GM12878 (cell line): ENCODE measurements at regions not wholly inside any gene's neighbourhood (a gene's known extent, or its start where the extent isn't known, plus 50 kb on each side); places are given as distances from the start of the nearest gene placed in this dataset.

ENCODE experiments used
- ATAC-seq: fragments of 200-7000 bp; cut with Tn5 transposase; 3 replicates; pipeline ENCODE4 v1.9.1; 2020; ENCODE audit warnings: mild to moderate bottlenecking, moderate library complexity
- BruUV-seq: library from RNA; stranded (reverse); fragments of 400-500 nt; replicated peaks from 2 replicates; lab custom pipeline; 2021; lab: Mats Ljungman, UMichigan
- CTCF ChIA-PET: fragments of 300-600 bp; sonication (Branson Sonifier 250); formaldehyde crosslinking; extraction: SDS; loops from one replicate; lab custom pipeline; 2021; ENCODE audit warnings: inconsistent platforms; lab: Yijun Ruan, JAX
- POLR2A ChIA-PET: fragments of 350-600 bp; formaldehyde crosslinking; extraction: SDS; loops from one replicate; lab custom pipeline; 2021; ENCODE audit warnings: inconsistent platforms; lab: Charles Lee
- RAD21 ChIA-PET: fragments of 300-600 bp; sonication (Branson Sonifier 250); formaldehyde crosslinking; loops from one replicate; lab custom pipeline; 2023; ENCODE audit warnings: antibody characterized with exemption; ENCODE audit not compliant: unreplicated experiment; lab: Charles Lee
- SMC1A ChIA-PET: fragments of 300-600 bp; sonication (Branson Sonifier 250); formaldehyde crosslinking; loops from one replicate; lab custom pipeline; 2023; ENCODE audit not compliant: unreplicated experiment, uncharacterized antibody; lab: Charles Lee
- DNase-seq: peaks from one replicate; pipeline ENCODE4 v3.0.0-alpha.2; 2011; ENCODE audit warnings: low read depth, low spot score
- FAIRE-seq: peaks from 3 replicates; lab custom pipeline; 2011; peaks lifted over from hg19 to GRCh38; lab: Jason Lieb, UNC
- H2AFZ ChIP-seq: 2 replicates; pipeline ENCODE4 v1.6.0; 2011; ENCODE audit warnings: low read depth, low read length, control low read depth; ENCODE audit not compliant: control insufficient read depth
- H3K27ac ChIP-seq: 2 replicates; pipeline ENCODE4 v1.5.1; 2011; ENCODE audit warnings: control low read depth; ENCODE audit not compliant: control insufficient read depth, insufficient read depth
- H3K27me3 ChIP-seq, 2 experiments: replicated peaks in 1 of 2; 2 replicates each; pipeline versions ENCODE4 v1.6.0 to v1.6.1; 2011; ENCODE audit warnings: low read length in 1 of 2; ENCODE audit not compliant: control insufficient read depth in 2 of 2, insufficient read depth in 2 of 2
- H3K36me3 ChIP-seq, 2 experiments: 2 replicates each; pipeline ENCODE4 v1.5.1; 2011; ENCODE audit warnings: low read length in 1 of 2; ENCODE audit not compliant: control insufficient read depth in 2 of 2, insufficient read depth in 2 of 2
- H3K4me1 ChIP-seq: 2 replicates; pipeline ENCODE4 v1.6.1; 2011; ENCODE audit warnings: mild to moderate bottlenecking, low read length, moderate library complexity, mixed read lengths; ENCODE audit not compliant: control insufficient read depth, insufficient read depth
- H3K4me2 ChIP-seq: 2 replicates; pipeline ENCODE4 v1.6.0; 2011; ENCODE audit warnings: control low read depth; ENCODE audit not compliant: control insufficient read depth, insufficient read depth
- H3K4me3 ChIP-seq: fragments of 200-600 bp; sonication (generic); 2 replicates; pipeline ENCODE4 v1.5.1; 2016
- H3K79me2 ChIP-seq: 2 replicates; pipeline ENCODE4 v1.6.0; 2011; ENCODE audit warnings: low read length; ENCODE audit not compliant: control insufficient read depth, insufficient read depth
- H3K9ac ChIP-seq: 2 replicates; pipeline ENCODE4 v1.8.0; 2011; ENCODE audit warnings: low read length, control low read depth, mixed read lengths; ENCODE audit not compliant: control insufficient read depth, insufficient read depth
- H3K9me3 ChIP-seq: replicated peaks from 3 replicates; pipeline ENCODE4 v1.5.1; 2011; ENCODE audit warnings: mild to moderate bottlenecking, low read length; ENCODE audit not compliant: control insufficient read depth, insufficient read depth
- H4K20me1 ChIP-seq: 2 replicates; pipeline ENCODE4 v1.6.0; 2011; ENCODE audit not compliant: control insufficient read depth, insufficient read depth
- CBX3 ChIP-seq: fragments of 200-600 bp; sonication (generic); IDR thresholded peaks from 2 replicates; pipeline ENCODE4 v1.6.1; 2016; ENCODE audit warnings: low read depth, borderline replicate concordance
- CHD1 ChIP-seq: IDR thresholded peaks from 2 replicates; pipeline ENCODE4 v1.6.1; 2012; ENCODE audit warnings: low read depth, low read length, improper control_type of control experiment
- CHD2 ChIP-seq: IDR thresholded peaks from 2 replicates; pipeline ENCODE4 v1.6.1; 2011; ENCODE audit warnings: low read depth, low read length, improper control_type of control experiment, borderline replicate concordance
- EP300 ChIP-seq, 2 experiments: fragments of 150-350 bp in 1 of 2; IDR thresholded peaks; 2 replicates each; pipeline ENCODE4 v1.6.1; 2011 to 2012; ENCODE audit warnings: low read depth in 2 of 2, low read length in 2 of 2, borderline replicate concordance in 1 of 2, improper control_type of control experiment in 1 of 2, inconsistent platforms in 1 of 2; ENCODE audit not compliant: control insufficient read depth in 1 of 2
- FOXM1 ChIP-seq: IDR thresholded peaks from 2 replicates; pipeline ENCODE4 v1.6.1; 2012; ENCODE audit warnings: low read depth, mild to moderate bottlenecking, inconsistent platforms, low read length, moderate library complexity
- HCFC1 ChIP-seq: fragments of 150-350 bp; IDR thresholded peaks from 2 replicates; pipeline ENCODE4 v1.6.1; 2014; ENCODE audit warnings: low read length
- IKZF1 ChIP-seq: fragments of 450-650 bp; conservative IDR thresholded peaks from 2 replicates; pipeline ENCODE4 v1.6.1; 2017; ENCODE audit warnings: antibody characterized with exemption, mild to moderate bottlenecking
- MEF2B ChIP-seq: fragments of 450-650 bp; IDR thresholded peaks from 2 replicates; pipeline ENCODE4 v1.6.1; 2018; ENCODE audit warnings: mild to moderate bottlenecking, moderate library complexity; ENCODE audit not compliant: partially characterized antibody, poor library complexity, severe bottlenecking
- NFIC ChIP-seq: IDR thresholded peaks from 2 replicates; pipeline ENCODE4 v1.6.1; 2012; ENCODE audit warnings: low read depth, mild to moderate bottlenecking, inconsistent platforms, low read length, moderate library complexity
- NFXL1 ChIP-seq: fragments of 450-650 bp; IDR thresholded peaks from 2 replicates; pipeline ENCODE4 v1.6.1; 2017; ENCODE audit warnings: antibody characterized with exemption, mild to moderate bottlenecking, borderline replicate concordance
- RCOR1 ChIP-seq: conservative IDR thresholded peaks from 2 replicates; pipeline ENCODE4 v1.6.1; 2012; ENCODE audit warnings: low read depth, low read length, improper control_type of control experiment
- TARDBP ChIP-seq: IDR thresholded peaks from 2 replicates; pipeline ENCODE4 v1.6.1; 2016; ENCODE audit warnings: borderline replicate concordance
- ZNF384 ChIP-seq: IDR thresholded peaks from 2 replicates; pipeline ENCODE4 v1.6.1; 2012; ENCODE audit warnings: low read depth, mild to moderate bottlenecking, low read length, improper control_type of control experiment, borderline replicate concordance
- WGBS: methylation state at CpG from one replicate; pipeline ENCODE4 v1.1.6; 2016; ENCODE audit warnings: low lambda C conversion rate; ENCODE audit not compliant: insufficient replicate concordance, insufficient coverage; ENCODE audit errors: missing lambda C conversion rate; 5-methylcytosine and 5-hydroxymethylcytosine counted together
- in situ Hi-C: fragments of 300-500 bp; cut with MboI; formaldehyde crosslinking; loops from 9 replicates; pipeline ENCODE4 v1.14.3; 2018; ENCODE audit warnings: mixed read lengths
- intact Hi-C: fragments of 100-400 bp; cut with micrococcal nuclease; formaldehyde crosslinking; loops from one replicate; pipeline ENCODE4 v1.14.2; 2022; ENCODE audit not compliant: unreplicated experiment
- TF ChIP-seq, protein P1 (sequence below): fragments of 450-650 bp; IDR thresholded peaks from 2 replicates; pipeline ENCODE4 v1.6.1; 2017; ENCODE audit warnings: low read depth, mild to moderate bottlenecking, moderate library complexity
- TF ChIP-seq, protein P2 (sequence below): fragments of 450-650 bp; formaldehyde crosslinking; IDR thresholded peaks from 2 replicates; pipeline ENCODE4 v1.4.0; 2020; ENCODE audit warnings: mild to moderate bottlenecking, moderate library complexity
- TF ChIP-seq, protein P3 (sequence below): IDR thresholded peaks from 2 replicates; pipeline ENCODE4 v1.6.1; 2012; ENCODE audit warnings: low read depth, low read length, improper control_type of control experiment
- TF ChIP-seq, protein P4 (sequence below): fragments of 450-650 bp; IDR thresholded peaks from 2 replicates; pipeline ENCODE4 v1.6.1; 2017; ENCODE audit warnings: mild to moderate bottlenecking

DNA sequence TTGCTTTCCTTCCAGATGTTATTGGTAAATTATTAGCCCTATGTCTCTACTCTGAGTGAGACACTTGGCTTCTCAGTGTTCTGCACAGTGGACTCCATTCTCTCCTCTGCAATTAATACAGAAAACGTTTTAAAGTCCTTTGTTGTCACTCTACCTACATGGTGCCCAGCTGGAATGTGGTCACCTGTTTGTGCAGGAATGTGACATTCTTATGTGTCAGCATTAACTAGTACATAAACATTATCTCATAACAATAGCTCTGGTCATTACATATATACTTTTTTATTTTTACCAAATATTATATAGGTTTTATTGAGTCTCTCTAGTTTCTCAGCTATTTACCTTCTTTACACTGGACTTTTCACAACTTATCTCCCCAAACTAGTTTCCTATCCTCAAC lies 147.0 kb upstream of the KCNMB2 start:
- Histone ChIP-seq H3K9ac (no peak overlapping the region), H2AFZ (no peak overlapping the region), H3K36me3 (no peaks in the 10 kb centered on the region), H3K27ac (no peak overlapping the region), H3K4me3 (no peak overlapping the region), H3K4me2 (no peak overlapping the region), H3K4me1 (no peaks in the 10 kb centered on the region), H4K20me1 (no peaks in the 10 kb centered on the region), H3K27me3 (no peaks in the 10 kb centered on the region), H3K9me3 (no peaks in the 10 kb centered on the region), H3K79me2 (no peaks in the 10 kb centered on the region)
- POLR2A ChIA-PET, result no interaction called here
- RAD21 ChIA-PET, result no interaction called here
- no peak for DNase-seq
- no peak for FAIRE-seq
- intact Hi-C loops, result loop anchor here (5.0 kb wide), 1 partner anchor 1517 kb away; no protein-coding TSS in a partner anchor
- CTCF ChIA-PET, result interaction anchor here (0.7 kb wide), 1 partner anchor 898 kb away, joined by 3 read pairs; no protein-coding TSS in a partner anchor
- SMC1A ChIA-PET, result interaction anchor here (1.0 to 1.1 kb wide), 2 partner anchors 17 to 1407 kb away, joined by 3 read pairs; no protein-coding TSS in a partner anchor
- BruUV-seq, result no TSS peak
- no peak for ATAC-seq
- in situ Hi-C loops, result no loop called here
- WGBS, result 0% methylated on average over 1 of the region's 1 CpG
- TF ChIP-seq, protein P1, sequence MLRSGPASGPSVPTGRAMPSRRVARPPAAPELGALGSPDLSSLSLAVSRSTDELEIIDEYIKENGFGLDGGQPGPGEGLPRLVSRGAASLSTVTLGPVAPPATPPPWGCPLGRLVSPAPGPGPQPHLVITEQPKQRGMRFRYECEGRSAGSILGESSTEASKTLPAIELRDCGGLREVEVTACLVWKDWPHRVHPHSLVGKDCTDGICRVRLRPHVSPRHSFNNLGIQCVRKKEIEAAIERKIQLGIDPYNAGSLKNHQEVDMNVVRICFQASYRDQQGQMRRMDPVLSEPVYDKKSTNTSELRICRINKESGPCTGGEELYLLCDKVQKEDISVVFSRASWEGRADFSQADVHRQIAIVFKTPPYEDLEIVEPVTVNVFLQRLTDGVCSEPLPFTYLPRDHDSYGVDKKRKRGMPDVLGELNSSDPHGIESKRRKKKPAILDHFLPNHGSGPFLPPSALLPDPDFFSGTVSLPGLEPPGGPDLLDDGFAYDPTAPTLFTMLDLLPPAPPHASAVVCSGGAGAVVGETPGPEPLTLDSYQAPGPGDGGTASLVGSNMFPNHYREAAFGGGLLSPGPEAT, result no peak
- no peak for TF ChIP-seq MEF2B
- TF ChIP-seq, protein P2, sequence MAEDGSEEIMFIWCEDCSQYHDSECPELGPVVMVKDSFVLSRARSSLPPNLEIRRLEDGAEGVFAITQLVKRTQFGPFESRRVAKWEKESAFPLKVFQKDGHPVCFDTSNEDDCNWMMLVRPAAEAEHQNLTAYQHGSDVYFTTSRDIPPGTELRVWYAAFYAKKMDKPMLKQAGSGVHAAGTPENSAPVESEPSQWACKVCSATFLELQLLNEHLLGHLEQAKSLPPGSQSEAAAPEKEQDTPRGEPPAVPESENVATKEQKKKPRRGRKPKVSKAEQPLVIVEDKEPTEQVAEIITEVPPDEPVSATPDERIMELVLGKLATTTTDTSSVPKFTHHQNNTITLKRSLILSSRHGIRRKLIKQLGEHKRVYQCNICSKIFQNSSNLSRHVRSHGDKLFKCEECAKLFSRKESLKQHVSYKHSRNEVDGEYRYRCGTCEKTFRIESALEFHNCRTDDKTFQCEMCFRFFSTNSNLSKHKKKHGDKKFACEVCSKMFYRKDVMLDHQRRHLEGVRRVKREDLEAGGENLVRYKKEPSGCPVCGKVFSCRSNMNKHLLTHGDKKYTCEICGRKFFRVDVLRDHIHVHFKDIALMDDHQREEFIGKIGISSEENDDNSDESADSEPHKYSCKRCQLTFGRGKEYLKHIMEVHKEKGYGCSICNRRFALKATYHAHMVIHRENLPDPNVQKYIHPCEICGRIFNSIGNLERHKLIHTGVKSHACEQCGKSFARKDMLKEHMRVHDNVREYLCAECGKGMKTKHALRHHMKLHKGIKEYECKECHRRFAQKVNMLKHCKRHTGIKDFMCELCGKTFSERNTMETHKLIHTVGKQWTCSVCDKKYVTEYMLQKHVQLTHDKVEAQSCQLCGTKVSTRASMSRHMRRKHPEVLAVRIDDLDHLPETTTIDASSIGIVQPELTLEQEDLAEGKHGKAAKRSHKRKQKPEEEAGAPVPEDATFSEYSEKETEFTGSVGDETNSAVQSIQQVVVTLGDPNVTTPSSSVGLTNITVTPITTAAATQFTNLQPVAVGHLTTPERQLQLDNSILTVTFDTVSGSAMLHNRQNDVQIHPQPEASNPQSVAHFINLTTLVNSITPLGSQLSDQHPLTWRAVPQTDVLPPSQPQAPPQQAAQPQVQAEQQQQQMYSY, result no peak
- no peak for TF ChIP-seq EP300 (IDR thresholded peaks at IDR 0.05; ENCODE audit: borderline replicate concordance in 1 of 2, control insufficient read depth in 1 of 2, low read depth in 2 of 2, low read length in 2 of 2)
- no peak for TF ChIP-seq HCFC1
- no peak for TF ChIP-seq RCOR1
- TF ChIP-seq, protein P3, sequence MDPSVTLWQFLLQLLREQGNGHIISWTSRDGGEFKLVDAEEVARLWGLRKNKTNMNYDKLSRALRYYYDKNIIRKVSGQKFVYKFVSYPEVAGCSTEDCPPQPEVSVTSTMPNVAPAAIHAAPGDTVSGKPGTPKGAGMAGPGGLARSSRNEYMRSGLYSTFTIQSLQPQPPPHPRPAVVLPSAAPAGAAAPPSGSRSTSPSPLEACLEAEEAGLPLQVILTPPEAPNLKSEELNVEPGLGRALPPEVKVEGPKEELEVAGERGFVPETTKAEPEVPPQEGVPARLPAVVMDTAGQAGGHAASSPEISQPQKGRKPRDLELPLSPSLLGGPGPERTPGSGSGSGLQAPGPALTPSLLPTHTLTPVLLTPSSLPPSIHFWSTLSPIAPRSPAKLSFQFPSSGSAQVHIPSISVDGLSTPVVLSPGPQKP, result no peak
- TF ChIP-seq FOXM1, result no peak
- TF ChIP-seq TARDBP, result no peak
- TF ChIP-seq NFIC, result no peak
- no peak for TF ChIP-seq ZNF384
- TF ChIP-seq NFXL1, result no peak
- TF ChIP-seq CHD2, result no peak
- TF ChIP-seq CBX3, result no peak
- TF ChIP-seq, protein P4, sequence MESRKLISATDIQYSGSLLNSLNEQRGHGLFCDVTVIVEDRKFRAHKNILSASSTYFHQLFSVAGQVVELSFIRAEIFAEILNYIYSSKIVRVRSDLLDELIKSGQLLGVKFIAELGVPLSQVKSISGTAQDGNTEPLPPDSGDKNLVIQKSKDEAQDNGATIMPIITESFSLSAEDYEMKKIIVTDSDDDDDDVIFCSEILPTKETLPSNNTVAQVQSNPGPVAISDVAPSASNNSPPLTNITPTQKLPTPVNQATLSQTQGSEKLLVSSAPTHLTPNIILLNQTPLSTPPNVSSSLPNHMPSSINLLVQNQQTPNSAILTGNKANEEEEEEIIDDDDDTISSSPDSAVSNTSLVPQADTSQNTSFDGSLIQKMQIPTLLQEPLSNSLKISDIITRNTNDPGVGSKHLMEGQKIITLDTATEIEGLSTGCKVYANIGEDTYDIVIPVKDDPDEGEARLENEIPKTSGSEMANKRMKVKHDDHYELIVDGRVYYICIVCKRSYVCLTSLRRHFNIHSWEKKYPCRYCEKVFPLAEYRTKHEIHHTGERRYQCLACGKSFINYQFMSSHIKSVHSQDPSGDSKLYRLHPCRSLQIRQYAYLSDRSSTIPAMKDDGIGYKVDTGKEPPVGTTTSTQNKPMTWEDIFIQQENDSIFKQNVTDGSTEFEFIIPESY, result no peak
- TF ChIP-seq CHD1, result no peak
- no peak for TF ChIP-seq IKZF1
